ENCODE measurements at regions not wholly inside any gene's neighbourhood (a gene's known extent, or its start where the extent isn't known, plus 50 kb on each side); places are given as distances from the start of the nearest gene placed in this dataset.

- no peak for ATAC-seq
- WGBS, 4 donors = 85 to 91% (median 89%) methylated on average over 2 of the region's 2 CpGs
- intact Hi-C loops (cut with DNase I) = no loop called here
These were observed 154.0 kb upstream of the KCNK2 start for GRCh38 chr1:214928574-214928973.

GRCh38 chr1:214933375-214933774 lies 149.2 kb upstream of the KCNK2 start:
- H3K36me3 ChIP-seq = no peaks in the 10 kb centered on the region
- no peak for DNase-seq
- TF ChIP-seq CTCF (IDR thresholded peaks at IDR 0.05) (no peak), POLR2A (IDR thresholded peaks at IDR 0.05) (no peak)
- 83 to 99% (median 97%) methylated on average over 4 of the region's 4 CpGs for WGBS, 4 donors
- H3K4me3 ChIP-seq = no peak overlapping the region
- H3K27me3 ChIP-seq = no peaks in the 10 kb centered on the region
- no peaks in the 10 kb centered on the region for H3K4me1 ChIP-seq
- intact Hi-C loops (cut with DNase I) = no loop called here
- no peaks in the 10 kb centered on the region for H3K9me3 ChIP-seq
- no peak overlapping the region for H3K27ac ChIP-seq
- ATAC-seq = no peak

More at GRCh38 chr1:214928574-214928973, 154.0 kb upstream of the KCNK2 start:
- no peaks in the 10 kb centered on the region for H3K4me1 ChIP-seq
- no peak for DNase-seq
- no peak overlapping the region for H3K4me3 ChIP-seq
- no peaks in the 10 kb centered on the region for H3K9me3 ChIP-seq
- no peaks in the 10 kb centered on the region for H3K27me3 ChIP-seq
- no peaks in the 10 kb centered on the region for H3K36me3 ChIP-seq
- H3K27ac ChIP-seq = no peak overlapping the region
- TF ChIP-seq CTCF (IDR thresholded peaks at IDR 0.05) (no peak), POLR2A (IDR thresholded peaks at IDR 0.05) (no peak)

- WGBS, 4 donors = 65 to 75% (median 69%) methylated on average over 6 of the region's 6 CpGs
- Histone ChIP-seq H3K9me3 (no peaks in the 10 kb centered on the region), H3K4me1 (no peaks in the 10 kb centered on the region), H3K27ac (no peak overlapping the region), H3K4me3 (no peak overlapping the region), H3K36me3 (no peaks in the 10 kb centered on the region), H3K27me3 (no peaks in the 10 kb centered on the region)
- DNase-seq (no peak), ATAC-seq (no peak)
- no peak for TF ChIP-seq CTCF (IDR thresholded peaks at IDR 0.05)
- no peak for TF ChIP-seq POLR2A (IDR thresholded peaks at IDR 0.05)
- intact Hi-C loops (cut with DNase I) = no loop called here
These were observed 148.5 kb upstream of the KCNK2 start for GRCh38 chr1:214934045-214934444.

- Histone ChIP-seq H3K4me3 (no peak overlapping the region), H3K27me3 (no peaks in the 10 kb centered on the region), H3K27ac (no peak overlapping the region), H3K36me3 (no peaks in the 10 kb centered on the region), H3K9me3 (no peaks in the 10 kb centered on the region), H3K4me1 (no peaks in the 10 kb centered on the region)
- TF ChIP-seq POLR2A (IDR thresholded peaks at IDR 0.05) (no peak), CTCF (IDR thresholded peaks at IDR 0.05) (no peak)
- intact Hi-C loops (cut with DNase I) = no loop called here
- WGBS, 4 donors = 13 to 39% (median 27%) methylated on average over 1 of the region's 1 CpG
- ATAC-seq (no peak), DNase-seq (no peak)
These were observed 147.3 kb upstream of the KCNK2 start for GRCh38 chr1:214935258-214935657.

Measured in heart left ventricle (tissue), 16 donors.